Spleen (tissue), 7 donors: ENCODE measurements at regions not wholly inside any gene's neighbourhood (a gene's known extent, or its start where the extent isn't known, plus 50 kb on each side); places are given as distances from the start of the nearest gene placed in this dataset.

Experiments
- CTCF ChIP-seq, 11 experiments: fragments of 200-600 bp in 7 of 11; fragments of 450-650 bp in 4 of 11; sonication (generic) in 4 of 11; IDR thresholded peaks in 8 of 11; conservative IDR thresholded peaks in 3 of 11; 1 replicate in 7 of 11; 2 replicates in 4 of 11; pipeline versions ENCODE4 v1.4.0 to v1.8.0; 2016 to 2021; ENCODE audit warnings: antibody characterized with exemption in 11 of 11, inconsistent platforms in 4 of 11, mild to moderate bottlenecking in 1 of 11
- POLR2AphosphoS5 ChIP-seq, 3 donors: sonication (generic); formaldehyde crosslinking; IDR thresholded peaks; one replicate each; pipeline ENCODE4 v1.5.1; 2017; ENCODE audit warnings: antibody characterized with exemption in 3 of 3
- donor health status: DM: no; HTN: no; CAD: no; lungs with moderate emphysema.
- donor health status: DM: no; HTN: no; CAD: no.
- donor health status: DM: no; HTN: no; CAD: no.

GRCh38 chr7:25353196-25353595 is 124.9 kb upstream of the NPVF start:
- TF ChIP-seq CTCF (IDR thresholded peaks at IDR 0.05 in 8 of 11, conservative IDR thresholded peaks at IDR 0.05 in 3 of 11) (no peak), POLR2AphosphoS5 (IDR thresholded peaks at IDR 0.05) (no peak)
